IMR-90 (cell line): ENCODE measurements at regions not wholly inside any gene's neighbourhood (a gene's known extent, or its start where the extent isn't known, plus 50 kb on each side); places are given as distances from the start of the nearest gene placed in this dataset.
"Not testable (repeated sequence)": the region's sequence is repeated elsewhere in the genome, so short reads cannot be mapped to it uniquely, and the experiment has no call there.

Experiments used
- ATAC-seq: fragments of 200-7000 bp; cut with Tn5 transposase; 2 replicates; pipeline ENCODE4 v1.9.1; 2020; ENCODE audit warnings: low read depth, mild to moderate bottlenecking, moderate library complexity
- BruUV-seq: library from RNA; stranded (reverse); fragments of 400-500 nt; replicated peaks from 2 replicates; lab custom pipeline; 2021; lab: Mats Ljungman, UMichigan
- CTCF ChIA-PET: fragments of 300-600 bp; formaldehyde crosslinking; extraction: SDS; loops from one replicate; lab custom pipeline; 2021; ENCODE audit warnings: antibody characterized with exemption; lab: Yijun Ruan, JAX
- POLR2A ChIA-PET: fragments of 300-600 bp; sonication (Branson Sonifier 250); formaldehyde crosslinking; loops from one replicate; lab custom pipeline; 2022; ENCODE audit warnings: antibody characterized with exemption; ENCODE audit not compliant: unreplicated experiment; lab: Charles Lee
- DNase-seq: peaks from one replicate; pipeline ENCODE4 v3.0.0; 2013
- H2AFZ ChIP-seq: replicated peaks from 2 replicates; pipeline ENCODE3; 2013; ENCODE audit warnings: low read length, mild to moderate bottlenecking; ENCODE audit not compliant: poor library complexity
- H2AK5ac ChIP-seq: 2 replicates; pipeline ENCODE4 v1.6.1; 2013; ENCODE audit warnings: low read depth, low read length, inconsistent platforms
- H2AK9ac ChIP-seq: replicated peaks from 2 replicates; pipeline ENCODE3; 2013; ENCODE audit warnings: mild to moderate bottlenecking, low read depth, low read length, moderate library complexity; ENCODE audit not compliant: poor library complexity
- H2BK120ac ChIP-seq: 2 replicates; pipeline ENCODE4 v1.6.1; 2013; ENCODE audit warnings: low read depth, low read length, inconsistent platforms
- H2BK15ac ChIP-seq: 3 replicates; pipeline ENCODE4 v1.6.1; 2013; ENCODE audit warnings: low read depth, low read length, inconsistent platforms
- H2BK20ac ChIP-seq: 2 replicates; pipeline ENCODE4 v1.6.1; 2013; ENCODE audit warnings: low read depth, mild to moderate bottlenecking, inconsistent platforms, low read length, moderate library complexity
- H2BK5ac ChIP-seq: 2 replicates; pipeline ENCODE4 v1.6.1; 2013; ENCODE audit warnings: mild to moderate bottlenecking, low read depth, low read length, inconsistent platforms; ENCODE audit not compliant: poor library complexity, severe bottlenecking
- H3K14ac ChIP-seq: replicated peaks from 2 replicates; pipeline ENCODE4 v1.6.1; 2013; ENCODE audit warnings: low read depth, low read length, inconsistent platforms
- H3K18ac ChIP-seq: 2 replicates; pipeline ENCODE4 v1.6.1; 2013; ENCODE audit warnings: low read depth, low read length, control low read depth
- H3K23ac ChIP-seq: 2 replicates; pipeline ENCODE4 v1.6.1; 2013; ENCODE audit warnings: low read depth, low read length, inconsistent platforms
- H3K27ac ChIP-seq: 2 replicates; pipeline ENCODE4 v1.5.1; 2013; ENCODE audit warnings: mild to moderate bottlenecking, control low read depth, low read length; ENCODE audit not compliant: insufficient read depth
- H3K27me3 ChIP-seq: 2 replicates; pipeline ENCODE4 v1.6.1; 2013; ENCODE audit warnings: low read length; ENCODE audit not compliant: control insufficient read depth, insufficient read depth
- H3K36me3 ChIP-seq: 2 replicates; pipeline ENCODE4 v1.6.1; 2013; ENCODE audit warnings: low read length, mixed read lengths; ENCODE audit not compliant: control insufficient read depth, insufficient read depth
- H3K4ac ChIP-seq: 2 replicates; pipeline ENCODE4 v1.6.1; 2013; ENCODE audit warnings: low read depth, low read length, inconsistent platforms
- H3K4me1 ChIP-seq: 2 replicates; pipeline ENCODE4 v1.6.1; 2013; ENCODE audit warnings: low read length, mixed read lengths; ENCODE audit not compliant: control insufficient read depth, insufficient read depth
- H3K4me2 ChIP-seq: 2 replicates; pipeline ENCODE4 v1.6.1; 2013; ENCODE audit warnings: low read depth, mild to moderate bottlenecking, control low read depth, low read length, moderate library complexity
- H3K4me3 ChIP-seq: 2 replicates; pipeline ENCODE4 v1.5.1; 2013; ENCODE audit warnings: low read depth, mild to moderate bottlenecking, control low read depth, low read length, moderate library complexity; ENCODE audit not compliant: insufficient read depth
- H3K56ac ChIP-seq: 2 replicates; pipeline ENCODE4 v1.6.1; 2013; ENCODE audit warnings: low read length, inconsistent platforms; ENCODE audit not compliant: insufficient read depth; ENCODE audit errors: extremely low read depth
- H3K79me1 ChIP-seq, 2 experiments: 2 replicates each; pipeline ENCODE4 v1.6.1; 2013; ENCODE audit warnings: low read length in 2 of 2, inconsistent platforms in 1 of 2, low read depth in 1 of 2
- H3K9ac ChIP-seq: 2 replicates; pipeline ENCODE4 v1.6.1; 2013; ENCODE audit warnings: low read depth, low read length, control low read depth
- H3K9me1 ChIP-seq: 2 replicates; pipeline ENCODE4 v1.6.1; 2013; ENCODE audit warnings: low read length, inconsistent platforms; ENCODE audit not compliant: insufficient read depth
- H3K9me3 ChIP-seq: 2 replicates; pipeline ENCODE4 v1.6.1; 2013; ENCODE audit warnings: low read length; ENCODE audit not compliant: control insufficient read depth, insufficient read depth
- H4K20me1 ChIP-seq: 2 replicates; pipeline ENCODE4 v1.6.1; 2013; ENCODE audit warnings: low read length, inconsistent platforms; ENCODE audit not compliant: insufficient read depth
- H4K5ac ChIP-seq: 2 replicates; pipeline ENCODE4 v1.6.1; 2013; ENCODE audit warnings: mild to moderate bottlenecking, low read depth, low read length, control low read depth
- H4K8ac ChIP-seq, 2 experiments: 2 replicates each; pipeline ENCODE4 v1.6.1; 2013; ENCODE audit warnings: low read depth in 2 of 2, low read length in 2 of 2, control low read depth in 1 of 2, inconsistent platforms in 1 of 2
- H4K91ac ChIP-seq: 2 replicates; pipeline ENCODE4 v1.6.1; 2013; ENCODE audit warnings: low read depth, low read length, inconsistent platforms; ENCODE audit not compliant: insufficient read depth
- CEBPB ChIP-seq: IDR thresholded peaks from 2 replicates; pipeline ENCODE4 v1.6.1; 2012; ENCODE audit warnings: low read depth, low read length, improper control_type of control experiment
- dilution Hi-C: fragments of 300-500 bp; cut with HindIII; formaldehyde crosslinking; loops from one replicate; pipeline ENCODE4 v1.14.3; 2018; ENCODE audit warnings: low sequenced_read_pairs; ENCODE audit not compliant: unreplicated experiment
- in situ Hi-C: fragments of 300-500 bp; cut with MboI; formaldehyde crosslinking; loops from 3 replicates; pipeline ENCODE4 v1.14.3; 2019; ENCODE audit warnings: low sequenced_read_pairs, inconsistent platforms, mixed read lengths
- intact Hi-C: fragments of 100-400 bp; cut with micrococcal nuclease; formaldehyde crosslinking; loops from 2 replicates; pipeline ENCODE4 v1.10.0; 2022

DNA sequence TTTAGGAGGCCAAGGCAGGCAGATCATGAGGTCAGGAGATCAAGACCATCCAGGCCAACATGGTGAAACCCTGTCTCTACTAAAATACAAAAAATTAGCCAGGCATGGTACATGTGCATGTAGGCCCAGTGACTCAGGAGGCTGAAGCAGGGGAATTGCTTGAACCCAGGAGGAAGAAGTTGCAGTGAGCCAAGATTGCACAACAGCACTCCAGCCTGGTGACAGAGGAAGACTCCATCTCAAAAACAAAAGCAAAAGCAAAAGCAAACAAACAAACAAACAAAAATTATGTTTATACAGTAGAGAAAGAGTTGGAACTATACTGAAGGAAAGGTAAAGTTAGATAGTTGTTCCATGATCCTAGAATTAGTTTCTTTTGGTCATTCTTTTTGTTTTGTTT is 564.9 kb upstream of the GRID2 start:
- H4K20me1 ChIP-seq, H2AK5ac ChIP-seq, H3K27me3 ChIP-seq, H3K9me1 ChIP-seq, H3K18ac ChIP-seq, H4K8ac ChIP-seq, H3K14ac ChIP-seq, ATAC-seq, H4K5ac ChIP-seq, H3K79me1 ChIP-seq, H3K9me3 ChIP-seq, DNase-seq, H3K27ac ChIP-seq, H3K56ac ChIP-seq, H3K23ac ChIP-seq, H2BK20ac ChIP-seq, H3K36me3 ChIP-seq, H3K9ac ChIP-seq, H2AK9ac ChIP-seq, CTCF ChIA-PET, H3K4me3 ChIP-seq, BruUV-seq, intact Hi-C loops, dilution Hi-C loops, H3K4me1 ChIP-seq, H3K4me2 ChIP-seq, H3K4ac ChIP-seq, H4K91ac ChIP-seq, in situ Hi-C loops, H2BK5ac ChIP-seq, POLR2A ChIA-PET, H2AFZ ChIP-seq, H2BK15ac ChIP-seq, H2BK120ac ChIP-seq: not testable (repeated sequence)
- 0 out of 2 replicates have a peak, but pooled peaks have one; percentile 1 for TF ChIP-seq CEBPB
